Epithelial cell of esophagus (primary cell): ENCODE measurements at regions not wholly inside any gene's neighbourhood (a gene's known extent, or its start where the extent isn't known, plus 50 kb on each side); places are given as distances from the start of the nearest gene placed in this dataset.

Experiments
- DNase-seq: peaks from one replicate; pipeline ENCODE4 v3.0.0; 2010; ENCODE audit warnings: low read depth
- H3K4me3 ChIP-seq: 2 replicates; pipeline ENCODE4 v1.5.1; 2011; ENCODE audit warnings: mild to moderate bottlenecking, low read length, control low read depth
- CTCF ChIP-seq: IDR thresholded peaks from 2 replicates; pipeline ENCODE4 v1.5.1; 2011; ENCODE audit warnings: low read depth, mild to moderate bottlenecking, low read length, control low read depth, inconsistent platforms; ENCODE audit not compliant: insufficient read depth; ENCODE audit errors: missing control alignments

GRCh38 chr15:69644876-69645275, 192.3 kb downstream of the RPLP1 start:
- no peak for DNase-seq
- no peak overlapping the region for H3K4me3 ChIP-seq
- no peak for TF ChIP-seq CTCF

DNA sequence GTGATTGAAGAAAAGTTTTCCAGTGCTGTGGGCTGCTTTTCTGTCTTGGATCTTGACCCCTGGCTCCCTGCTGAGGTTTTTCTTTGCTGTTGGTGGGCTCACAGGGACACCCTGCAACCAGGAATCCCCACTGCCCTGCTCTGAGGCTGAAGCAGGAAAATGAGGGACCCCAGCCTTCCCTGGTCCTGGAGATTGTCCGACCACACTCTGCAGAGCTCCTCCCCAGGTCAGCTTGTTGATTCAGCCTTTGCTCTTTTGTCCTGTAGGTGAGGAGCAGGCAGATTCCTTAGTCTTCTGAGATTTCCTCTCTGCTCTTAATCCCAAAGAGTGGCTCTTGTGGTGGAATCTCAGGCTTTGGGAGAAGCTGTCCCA, 194.5 kb downstream of the RPLP1 start:
- H3K4me3 ChIP-seq: no peak overlapping the region
- no peak for DNase-seq
- TF ChIP-seq CTCF: no peak

GRCh38 chr15:69648212-69648611, 195.6 kb downstream of the RPLP1 start:
- no peak for TF ChIP-seq CTCF
- H3K4me3 ChIP-seq: no peak overlapping the region
- no peak for DNase-seq

GRCh38 chr15:69648775-69649735, 196.4 kb downstream of the RPLP1 start:
- TF ChIP-seq CTCF: no peak
- DNase-seq: peak; percentile 47
- H3K4me3 ChIP-seq: no peak overlapping the region

DNA sequence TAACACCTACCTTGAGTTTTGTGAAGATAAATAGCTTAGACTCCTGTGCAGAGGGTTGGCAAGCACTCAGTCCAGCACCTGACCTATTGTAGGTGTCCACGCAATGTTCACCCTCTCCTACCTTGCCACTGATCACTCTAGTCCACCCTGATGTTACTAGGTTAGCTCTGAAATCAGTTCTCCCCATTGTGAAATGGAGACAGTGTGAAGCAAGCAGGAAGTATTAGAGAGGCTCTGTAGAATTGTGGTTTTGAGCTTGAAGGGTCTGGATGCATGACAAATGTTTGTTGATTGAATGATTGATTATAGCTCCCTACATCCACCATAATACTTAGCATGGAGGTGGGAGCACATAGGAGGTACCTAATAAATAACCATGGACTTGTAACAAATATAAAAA, 199.7 kb downstream of the RPLP1 start:
- no peak overlapping the region for H3K4me3 ChIP-seq
- no peak for DNase-seq

GRCh38 chr15:69652751-69653305, 200.2 kb downstream of the RPLP1 start:
- H3K4me3 ChIP-seq: no peak overlapping the region
- no peak for DNase-seq
- TF ChIP-seq CTCF: no peak

More for the DNA sequence above, 199.7 kb downstream of the RPLP1 start:
- no peak for TF ChIP-seq CTCF
